Gastroesophageal sphincter (tissue), 3 donors: ENCODE measurements at regions not wholly inside any gene's neighbourhood (a gene's known extent, or its start where the extent isn't known, plus 50 kb on each side); places are given as distances from the start of the nearest gene placed in this dataset.

Experiments
- EP300 ChIP-seq: sonication (generic); formaldehyde crosslinking; IDR thresholded peaks from one replicate; pipeline ENCODE4 v1.6.1; 2017; ENCODE audit warnings: antibody characterized with exemption, mild to moderate bottlenecking
- POLR2A ChIP-seq, 2 donors: fragments of 450-650 bp; IDR thresholded peaks; one replicate each; pipeline ENCODE4 v1.6.1; 2017; ENCODE audit warnings: antibody characterized with exemption in 2 of 2, mild to moderate bottlenecking in 2 of 2, moderate library complexity in 1 of 2
- TF ChIP-seq, protein P1 (sequence below), 4 experiments: fragments of 200-600 bp in 2 of 4; fragments of 450-650 bp in 2 of 4; sonication (generic) in 1 of 4; IDR thresholded peaks; one replicate each; pipeline ENCODE4 v1.5.1; 2017 to 2019; ENCODE audit warnings: antibody characterized with exemption in 4 of 4, mild to moderate bottlenecking in 2 of 4, moderate library complexity in 2 of 4

DNA sequence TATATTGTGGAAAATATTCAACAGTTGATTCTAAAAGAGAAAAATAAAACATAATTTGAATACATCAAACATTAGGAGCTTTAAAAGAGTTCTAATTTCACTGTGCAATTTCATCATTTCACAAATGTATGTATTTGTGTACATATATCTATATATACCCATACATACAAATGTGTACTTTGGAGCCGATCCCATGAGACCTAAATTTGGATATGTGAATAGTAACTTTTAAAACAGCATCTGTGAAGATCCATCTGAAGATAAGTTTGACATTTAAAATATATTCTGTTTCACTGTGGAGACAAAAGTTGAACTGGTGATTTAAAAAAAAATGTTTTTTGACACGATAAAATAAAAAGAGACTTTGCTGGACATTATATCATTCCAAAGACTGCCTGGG, 374.0 kb downstream of the TMA16 start:
- TF ChIP-seq, protein P1, sequence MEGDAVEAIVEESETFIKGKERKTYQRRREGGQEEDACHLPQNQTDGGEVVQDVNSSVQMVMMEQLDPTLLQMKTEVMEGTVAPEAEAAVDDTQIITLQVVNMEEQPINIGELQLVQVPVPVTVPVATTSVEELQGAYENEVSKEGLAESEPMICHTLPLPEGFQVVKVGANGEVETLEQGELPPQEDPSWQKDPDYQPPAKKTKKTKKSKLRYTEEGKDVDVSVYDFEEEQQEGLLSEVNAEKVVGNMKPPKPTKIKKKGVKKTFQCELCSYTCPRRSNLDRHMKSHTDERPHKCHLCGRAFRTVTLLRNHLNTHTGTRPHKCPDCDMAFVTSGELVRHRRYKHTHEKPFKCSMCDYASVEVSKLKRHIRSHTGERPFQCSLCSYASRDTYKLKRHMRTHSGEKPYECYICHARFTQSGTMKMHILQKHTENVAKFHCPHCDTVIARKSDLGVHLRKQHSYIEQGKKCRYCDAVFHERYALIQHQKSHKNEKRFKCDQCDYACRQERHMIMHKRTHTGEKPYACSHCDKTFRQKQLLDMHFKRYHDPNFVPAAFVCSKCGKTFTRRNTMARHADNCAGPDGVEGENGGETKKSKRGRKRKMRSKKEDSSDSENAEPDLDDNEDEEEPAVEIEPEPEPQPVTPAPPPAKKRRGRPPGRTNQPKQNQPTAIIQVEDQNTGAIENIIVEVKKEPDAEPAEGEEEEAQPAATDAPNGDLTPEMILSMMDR (IDR thresholded peaks at IDR 0.05), result no peak
- no peak for TF ChIP-seq EP300
- no peak for TF ChIP-seq POLR2A (IDR thresholded peaks at IDR 0.05)
